K562 (cell line): ENCODE measurements at regions not wholly inside any gene's neighbourhood (a gene's known extent, or its start where the extent isn't known, plus 50 kb on each side); places are given as distances from the start of the nearest gene placed in this dataset.

ENCODE experiments used
- ARID4B ChIP-seq: sonication (generic); formaldehyde crosslinking; IDR thresholded peaks from 2 replicates; pipeline ENCODE4 v1.8.0; 2022; ENCODE audit warnings: mild to moderate bottlenecking, missing genetic modification reagents
- CHD2 ChIP-seq: IDR thresholded peaks from 2 replicates; pipeline ENCODE4 v1.6.1; 2011; ENCODE audit warnings: low read depth, low read length
- E4F1 ChIP-seq: fragments of 250-450 bp; sonication (Bioruptor Pico); IDR thresholded peaks from 2 replicates; pipeline ENCODE4 v1.5.0; 2021; ENCODE audit warnings: mild to moderate bottlenecking, borderline replicate concordance
- FOSL1 ChIP-seq: fragments of 200-800 bp; sonication (Bioruptor generic); conservative IDR thresholded peaks from 2 replicates; pipeline ENCODE4 v1.6.1; 2016; ENCODE audit warnings: missing genetic modification characterization, missing compliant biosample characterization
- KLF16 ChIP-seq: IDR thresholded peaks from 2 replicates; pipeline ENCODE4 v1.6.1; 2016; ENCODE audit warnings: antibody characterized with exemption
- NRF1 ChIP-seq, 2 experiments: fragments of 450-650 bp; IDR thresholded peaks in 1 of 2; conservative IDR thresholded peaks in 1 of 2; 2 replicates each; pipeline ENCODE4 v1.6.1; 2014; ENCODE audit warnings: mild to moderate bottlenecking in 2 of 2
- POLR2A ChIP-seq: fragments of 450-650 bp; conservative IDR thresholded peaks from 2 replicates; pipeline ENCODE4 v1.6.1; 2016
- RBFOX2 ChIP-seq: fragments of 200-400 bp; formaldehyde crosslinking; IDR thresholded peaks from 2 replicates; pipeline ENCODE4 v1.6.1; 2017; ENCODE audit warnings: low read depth, mild to moderate bottlenecking, low read length, moderate library complexity
- RBM14 ChIP-seq: fragments of 200-400 bp; formaldehyde crosslinking; IDR thresholded peaks from 2 replicates; pipeline ENCODE4 v1.6.1; 2018; ENCODE audit warnings: low read depth, mild to moderate bottlenecking, low read length, moderate library complexity, borderline replicate concordance; ENCODE audit not compliant: insufficient read depth
- RFX7 ChIP-seq: fragments of 250-450 bp; sonication (Bioruptor Pico); IDR thresholded peaks from 2 replicates; pipeline ENCODE4 v1.5.1; 2021; ENCODE audit warnings: mild to moderate bottlenecking
- STAT6 ChIP-seq: sonication (generic); formaldehyde crosslinking; IDR thresholded peaks from 2 replicates; pipeline ENCODE4 v1.8.1; 2023; ENCODE audit warnings: mild to moderate bottlenecking, missing genetic modification reagents
- ZBTB5 ChIP-seq: fragments of 450-650 bp; IDR thresholded peaks from 2 replicates; pipeline ENCODE4 v1.6.1; 2017; ENCODE audit warnings: antibody characterized with exemption
- ZNF639 ChIP-seq, 2 experiments: fragments of 200-800 bp in 1 of 2; sonication (Bioruptor generic) in 1 of 2; sonication (generic) in 1 of 2; formaldehyde crosslinking in 1 of 2; IDR thresholded peaks in 1 of 2; conservative IDR thresholded peaks in 1 of 2; 2 replicates each; pipeline versions ENCODE4 v1.5.0 to v1.6.1; 2016 to 2020; ENCODE audit warnings: missing compliant biosample characterization in 1 of 2, missing genetic modification characterization in 1 of 2, missing genetic modification reagents in 1 of 2

- TF ChIP-seq E4F1 (CRISPR knock-in tag) (no peak), NRF1 (conservative IDR thresholded peaks at IDR 0.05 in 1 of 2, IDR thresholded peaks at IDR 0.05 in 1 of 2) (peak in 1 of 2 experiments; percentile 31; a peak in 2 of 4 replicates), POLR2A (peak; percentile 71), RFX7 (CRISPR knock-in tag) (no peak), FOSL1 (0 out of 2 replicates have a peak, but pooled peaks have one; percentile 9), STAT6 (CRISPR knock-in tag) (no peak), ZBTB5 (peak; percentile 63; the same call in 1 of the 2 replicates), RBFOX2 (peak; percentile 73), RBM14 (no peak), ZNF639 (CRISPR knock-in tag; conservative IDR thresholded peaks at IDR 0.05 in 1 of 2, IDR thresholded peaks at IDR 0.05 in 1 of 2) (peak in 1 of 2 experiments; percentile 61; a peak in 1 of 4 replicates), KLF16 (no peak), CHD2 (no peak), ARID4B (CRISPR knock-in tag) (peak; percentile 88)
Observed at GRCh38 chr16:85557083-85557970, 55.8 kb upstream of the GSE1 start (continued).
